GM23338 (cell line): ENCODE measurements at regions not wholly inside any gene's neighbourhood (a gene's known extent, or its start where the extent isn't known, plus 50 kb on each side); places are given as distances from the start of the nearest gene placed in this dataset.

Experiments used
- ATAC-seq: fragments of 200-7000 bp; cut with Tn5 transposase; 3 replicates; pipeline ENCODE4 v1.9.1; 2020
- DNase-seq: peaks from one replicate; pipeline ENCODE4 v3.0.0-alpha.2; 2015; ENCODE audit warnings: low spot score
- H2AFZ ChIP-seq: fragments of 200-600 bp; sonication (generic); 2 replicates; pipeline ENCODE4 v1.8.0; 2016; ENCODE audit warnings: antibody characterized with exemption, mild to moderate bottlenecking, moderate library complexity
- H3F3A ChIP-seq: fragments of 200-600 bp; sonication (generic); replicated peaks from 2 replicates; pipeline ENCODE4 v1.8.0; 2017; ENCODE audit warnings: antibody characterized with exemption, mixed run types, low read depth
- H3K27ac ChIP-seq: fragments of 200-600 bp; sonication (generic); 2 replicates; pipeline ENCODE4 v1.6.1; 2016; ENCODE audit warnings: low read depth
- H3K27me3 ChIP-seq: fragments of 200-600 bp; sonication (generic); 2 replicates; pipeline ENCODE4 v1.8.0; 2016; ENCODE audit warnings: mild to moderate bottlenecking, mixed run types, moderate library complexity; ENCODE audit not compliant: insufficient read depth
- H3K36me3 ChIP-seq: fragments of 200-600 bp; sonication (generic); 2 replicates; pipeline ENCODE4 v1.8.0; 2016; ENCODE audit warnings: mild to moderate bottlenecking; ENCODE audit not compliant: insufficient read depth
- H3K4me1 ChIP-seq: fragments of 200-600 bp; sonication (generic); 2 replicates; pipeline ENCODE4 v1.8.0; 2016; ENCODE audit warnings: mild to moderate bottlenecking, moderate library complexity; ENCODE audit not compliant: insufficient read depth
- H3K4me2 ChIP-seq: fragments of 200-600 bp; sonication (generic); 2 replicates; pipeline ENCODE4 v1.7.1; 2017; ENCODE audit warnings: mixed run types
- H3K4me3 ChIP-seq: fragments of 200-600 bp; sonication (generic); 2 replicates; pipeline ENCODE4 v1.6.1; 2016; ENCODE audit warnings: mixed run types
- H3K79me2 ChIP-seq: fragments of 200-600 bp; sonication (generic); replicated peaks from 2 replicates; pipeline ENCODE4 v1.8.0; 2017; ENCODE audit warnings: mild to moderate bottlenecking; ENCODE audit not compliant: insufficient read depth
- H3K9me2 ChIP-seq: fragments of 200-600 bp; sonication (generic); 2 replicates; pipeline ENCODE4 v1.8.0; 2017; ENCODE audit not compliant: insufficient read depth
- H4K20me1 ChIP-seq: fragments of 200-600 bp; sonication (generic); replicated peaks from 2 replicates; pipeline ENCODE4 v1.8.0; 2017; ENCODE audit warnings: mild to moderate bottlenecking; ENCODE audit not compliant: insufficient read depth
- H3K27ac Mint-ChIP-seq: 2 replicates; pipeline ENCODE4 v1.8.0; 2020; ENCODE audit warnings: inconsistent platforms, mild to moderate bottlenecking, moderate library complexity, mixed read lengths
- H3K27me3 Mint-ChIP-seq: 3 replicates; pipeline ENCODE4 v1.8.0; 2022; ENCODE audit warnings: low read depth, mild to moderate bottlenecking, moderate library complexity, mixed read lengths, inconsistent platforms; ENCODE audit not compliant: insufficient read depth, poor library complexity
- H3K36me3 Mint-ChIP-seq: 3 replicates; pipeline ENCODE4 v1.8.0; 2021; ENCODE audit warnings: low read depth, mild to moderate bottlenecking, inconsistent platforms, moderate library complexity, mixed read lengths
- H3K4me1 Mint-ChIP-seq: 3 replicates; pipeline ENCODE4 v1.8.0; 2020; ENCODE audit warnings: mild to moderate bottlenecking, inconsistent platforms, mixed read lengths
- H3K4me3 Mint-ChIP-seq: 3 replicates; pipeline ENCODE4 v1.8.0; 2021; ENCODE audit warnings: moderate library complexity, mild to moderate bottlenecking, inconsistent platforms, mixed read lengths
- H3K9me3 Mint-ChIP-seq: 3 replicates; pipeline ENCODE4 v1.8.0; 2020; ENCODE audit warnings: moderate library complexity, mild to moderate bottlenecking, inconsistent platforms, mixed read lengths
- CREB1 ChIP-seq: fragments of 250-450 bp; sonication (Bioruptor Pico); IDR thresholded peaks from 2 replicates; pipeline ENCODE4 v1.5.0; 2020; ENCODE audit warnings: low read depth, mild to moderate bottlenecking, moderate library complexity
- EZH2 ChIP-seq: fragments of 200-600 bp; sonication (generic); IDR thresholded peaks from one replicate; pipeline ENCODE4 v1.8.0; 2017; ENCODE audit warnings: antibody characterized with exemption, mild to moderate bottlenecking, low read depth; ENCODE audit not compliant: unreplicated experiment
- EZH2phosphoT487 ChIP-seq: fragments of 200-600 bp; sonication (generic); IDR thresholded peaks from one replicate; pipeline ENCODE4 v1.8.1; 2018; ENCODE audit warnings: antibody characterized with exemption; ENCODE audit not compliant: unreplicated experiment
- POLR2AphosphoS5 ChIP-seq: IDR thresholded peaks from 2 replicates; pipeline ENCODE4 v1.6.1; 2016; ENCODE audit warnings: antibody characterized with exemption, low read depth
- REST ChIP-seq: IDR thresholded peaks from one replicate; pipeline ENCODE4 v1.6.1; 2018; ENCODE audit warnings: antibody characterized with exemption; ENCODE audit not compliant: unreplicated experiment
- STAT1 ChIP-seq: IDR thresholded peaks from one replicate; pipeline ENCODE4 v1.6.1; 2016; ENCODE audit warnings: antibody characterized with exemption; ENCODE audit not compliant: unreplicated experiment
- ZNF114 ChIP-seq: fragments of 250-450 bp; sonication (Bioruptor Pico); IDR thresholded peaks from 2 replicates; pipeline ENCODE4 v1.5.0; 2020; ENCODE audit warnings: mild to moderate bottlenecking, moderate library complexity
- ZNF331 ChIP-seq: fragments of 250-450 bp; sonication (Bioruptor Pico); IDR thresholded peaks from 2 replicates; pipeline ENCODE4 v1.5.0; 2020; ENCODE audit warnings: low read depth, mild to moderate bottlenecking, moderate library complexity
- ZNF462 ChIP-seq: fragments of 250-450 bp; sonication (Bioruptor Pico); IDR thresholded peaks from 2 replicates; pipeline ENCODE4 v1.5.0; 2020; ENCODE audit warnings: mild to moderate bottlenecking, moderate library complexity

- no peak for TF ChIP-seq ZNF462 (CRISPR knock-in tag)
- TF ChIP-seq STAT1: no peak
Observed at GRCh38 chr11:134925432-134925831, 513.4 kb upstream of the B3GAT1 start (continued).

DNA sequence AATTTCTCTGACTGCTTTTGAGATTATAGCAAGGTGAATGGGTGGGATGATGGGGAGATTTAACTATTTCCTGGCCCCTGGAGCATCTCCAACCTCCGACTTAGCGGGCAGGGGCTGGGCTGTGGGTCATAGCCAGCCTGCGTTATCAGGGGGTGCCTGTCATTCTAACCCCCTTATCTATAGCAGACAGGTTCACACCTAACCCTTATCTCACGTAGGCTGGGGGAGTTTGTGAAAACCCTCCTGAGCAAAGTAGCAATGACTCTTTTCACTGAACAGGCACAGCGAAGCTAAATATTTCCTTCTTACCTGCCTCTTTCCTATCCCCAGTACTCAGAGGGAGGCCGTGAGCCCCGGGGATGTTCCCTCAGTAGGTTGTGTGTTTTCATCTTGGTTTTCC, 511.4 kb upstream of the B3GAT1 start:
- Mint-ChIP-seq H3K27ac (no peak overlapping the region), H3K4me1 (no peaks in the 10 kb centered on the region), H3K4me3 (no peak overlapping the region), H3K36me3 (no peaks in the 10 kb centered on the region), H3K9me3 (no peaks in the 10 kb centered on the region), H3K27me3 (peaks cover 2% of the 10 kb centered on the region)
- Histone ChIP-seq H3K4me1 (no peaks in the 10 kb centered on the region), H3K4me2 (no peak overlapping the region), H2AFZ (no peak overlapping the region), H3F3A (no peaks in the 10 kb centered on the region), H3K27ac (no peak overlapping the region), H3K36me3 (no peaks in the 10 kb centered on the region), H3K79me2 (no peaks in the 10 kb centered on the region), H3K9me2 (no peaks in the 10 kb centered on the region), H3K4me3 (no peak overlapping the region), H3K27me3 (no peaks in the 10 kb centered on the region), H4K20me1 (no peaks in the 10 kb centered on the region)
- DNase-seq: no peak
- no peak for ATAC-seq
- TF ChIP-seq ZNF114 (CRISPR knock-in tag) (no peak), POLR2AphosphoS5 (no peak)

DNA sequence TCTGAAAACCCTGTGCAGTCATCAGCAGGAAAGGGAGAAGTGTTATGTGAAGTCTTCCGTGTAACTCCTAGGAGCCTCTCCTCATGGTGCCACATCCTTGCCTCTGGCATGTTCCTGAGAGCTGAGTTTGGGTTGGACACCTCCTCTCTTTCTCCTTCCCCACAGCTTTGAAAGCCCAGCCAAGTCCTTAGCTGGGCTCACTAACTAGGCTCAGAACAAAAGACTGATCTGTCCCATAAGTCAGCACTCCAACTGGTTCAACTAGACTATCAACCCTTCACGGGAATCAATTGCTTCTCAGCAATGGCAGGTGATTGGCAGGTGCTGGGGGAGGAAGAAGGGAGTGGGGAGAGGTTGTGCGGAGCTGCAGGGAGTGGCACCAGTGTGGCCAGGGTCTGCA, 509.9 kb upstream of the B3GAT1 start:
- no peak overlapping the region for H3K27ac ChIP-seq
- no peaks in the 10 kb centered on the region for H3F3A ChIP-seq
- ATAC-seq: no peak
- TF ChIP-seq ZNF331 (no peak), EZH2 (no peak), EZH2phosphoT487 (no peak), REST (no peak), ZNF114 (CRISPR knock-in tag) (no peak), STAT1 (no peak), CREB1 (no peak), POLR2AphosphoS5 (no peak)

More for the DNA sequence above, 509.9 kb upstream of the B3GAT1 start:
- Histone ChIP-seq H3K4me1 (no peaks in the 10 kb centered on the region), H4K20me1 (no peaks in the 10 kb centered on the region), H3K79me2 (no peaks in the 10 kb centered on the region), H3K4me2 (no peak overlapping the region), H3K27me3 (no peaks in the 10 kb centered on the region), H3K36me3 (no peaks in the 10 kb centered on the region), H3K4me3 (no peak overlapping the region), H2AFZ (no peak overlapping the region), H3K9me2 (no peaks in the 10 kb centered on the region)
- no peak overlapping the region for H3K4me3 Mint-ChIP-seq
- peaks cover 2% of the 10 kb centered on the region for H3K27me3 Mint-ChIP-seq
- H3K4me1 Mint-ChIP-seq: no peaks in the 10 kb centered on the region
- H3K36me3 Mint-ChIP-seq: no peaks in the 10 kb centered on the region
- DNase-seq: no peak
- no peak overlapping the region for H3K27ac Mint-ChIP-seq
- no peaks in the 10 kb centered on the region for H3K9me3 Mint-ChIP-seq
